HL-60 (cell line): ENCODE measurements at regions not wholly inside any gene's neighbourhood (a gene's known extent, or its start where the extent isn't known, plus 50 kb on each side); places are given as distances from the start of the nearest gene placed in this dataset.

Source experiments
- POLR2AphosphoS5 ChIP-seq: IDR thresholded peaks from 2 replicates; pipeline ENCODE4 v1.6.1; 2012; ENCODE audit warnings: low read depth
- TF ChIP-seq, protein P1 (sequence below): IDR thresholded peaks from one replicate; pipeline ENCODE4 v1.5.1; 2011; ENCODE audit warnings: low read length, control low read depth, inconsistent platforms; ENCODE audit not compliant: insufficient read depth

DNA sequence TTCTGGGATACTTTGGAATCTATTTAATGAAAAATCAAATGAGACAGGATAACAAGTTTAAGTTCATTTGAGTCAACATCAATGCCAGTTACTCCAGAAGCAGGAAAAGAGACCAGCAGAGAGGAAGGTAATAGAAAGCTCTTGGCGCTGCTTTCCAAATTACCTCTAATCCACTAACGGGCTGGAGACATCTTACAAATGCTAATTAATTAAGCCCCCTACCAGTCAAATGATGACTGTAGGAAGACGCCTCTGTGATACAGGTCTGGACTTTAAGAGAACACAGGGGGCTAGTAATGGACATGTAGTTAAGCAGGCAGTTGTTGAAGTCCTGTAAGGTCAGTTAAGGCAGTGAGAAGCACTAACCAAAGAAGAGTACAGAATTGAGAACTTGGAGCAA, 65.3 kb upstream of the HTR4 start:
- TF ChIP-seq, protein P1, sequence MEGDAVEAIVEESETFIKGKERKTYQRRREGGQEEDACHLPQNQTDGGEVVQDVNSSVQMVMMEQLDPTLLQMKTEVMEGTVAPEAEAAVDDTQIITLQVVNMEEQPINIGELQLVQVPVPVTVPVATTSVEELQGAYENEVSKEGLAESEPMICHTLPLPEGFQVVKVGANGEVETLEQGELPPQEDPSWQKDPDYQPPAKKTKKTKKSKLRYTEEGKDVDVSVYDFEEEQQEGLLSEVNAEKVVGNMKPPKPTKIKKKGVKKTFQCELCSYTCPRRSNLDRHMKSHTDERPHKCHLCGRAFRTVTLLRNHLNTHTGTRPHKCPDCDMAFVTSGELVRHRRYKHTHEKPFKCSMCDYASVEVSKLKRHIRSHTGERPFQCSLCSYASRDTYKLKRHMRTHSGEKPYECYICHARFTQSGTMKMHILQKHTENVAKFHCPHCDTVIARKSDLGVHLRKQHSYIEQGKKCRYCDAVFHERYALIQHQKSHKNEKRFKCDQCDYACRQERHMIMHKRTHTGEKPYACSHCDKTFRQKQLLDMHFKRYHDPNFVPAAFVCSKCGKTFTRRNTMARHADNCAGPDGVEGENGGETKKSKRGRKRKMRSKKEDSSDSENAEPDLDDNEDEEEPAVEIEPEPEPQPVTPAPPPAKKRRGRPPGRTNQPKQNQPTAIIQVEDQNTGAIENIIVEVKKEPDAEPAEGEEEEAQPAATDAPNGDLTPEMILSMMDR: no peak
- no peak for TF ChIP-seq POLR2AphosphoS5
